Vagina (tissue), 2 donors: ENCODE measurements at regions not wholly inside any gene's neighbourhood (a gene's known extent, or its start where the extent isn't known, plus 50 kb on each side); places are given as distances from the start of the nearest gene placed in this dataset. TPM values are rescaled to one million over a fixed set of nuclear protein-coding genes. Genes with fewer than 3 reads are reported as not detected.

Source experiments
- DNase-seq, 2 donors: peaks; one replicate each; pipeline ENCODE4 v3.0.0-alpha.2; 2017; ENCODE audit errors: extremely low spot score in 2 of 2
- H3K27ac ChIP-seq: fragments of 200-600 bp; sonication (generic); one replicate; pipeline ENCODE4 v1.5.1; 2019
- H3K27me3 ChIP-seq: fragments of 200-600 bp; sonication (generic); one replicate; pipeline ENCODE4 v1.5.1; 2019
- H3K36me3 ChIP-seq, 2 donors: fragments of 200-600 bp; sonication (generic); one replicate each; pipeline ENCODE4 v1.5.1; 2017 to 2019
- H3K4me1 ChIP-seq: fragments of 200-600 bp; sonication (generic); one replicate; pipeline ENCODE4 v1.5.1; 2019
- H3K4me3 ChIP-seq, 2 donors: fragments of 200-600 bp; sonication (generic); 1 replicate in 1 of 2; 2 replicates in 1 of 2; pipeline ENCODE4 v1.5.1; 2016 to 2019
- H3K9me3 ChIP-seq: fragments of 200-600 bp; sonication (generic); one replicate; pipeline ENCODE4 v1.5.1; 2019
- POLR2A ChIP-seq, 2 donors: fragments of 450-650 bp; IDR thresholded peaks; one replicate each; pipeline ENCODE4 v1.6.1; 2017; ENCODE audit warnings: antibody characterized with exemption in 2 of 2, mild to moderate bottlenecking in 2 of 2, moderate library complexity in 2 of 2
- POLR2AphosphoS5 ChIP-seq, 2 donors: sonication (generic); formaldehyde crosslinking; IDR thresholded peaks; one replicate each; pipeline ENCODE4 v1.9.0; 2017; ENCODE audit warnings: antibody characterized with exemption in 2 of 2, mild to moderate bottlenecking in 2 of 2, low read depth in 1 of 2; ENCODE audit not compliant: insufficient read depth in 1 of 2
- intact Hi-C: fragments of 100-400 bp; cut with DNase I; formaldehyde crosslinking; loops from one replicate; pipeline ENCODE4 v1.15.1; 2023
- small RNA-seq: library from RNA; depleted of rRNA; stranded (forward); fragments of <200 nt; gene quantifications from one replicate; pipeline ENCODE3, GENCODE V24; 2016
- TF ChIP-seq, protein P1 (sequence below), 3 experiments: fragments of 450-650 bp in 2 of 3; fragments of 200-600 bp in 1 of 3; sonication (generic) in 1 of 3; IDR thresholded peaks; one replicate each; pipeline ENCODE4 v1.5.1; 2017 to 2019; ENCODE audit warnings: antibody characterized with exemption in 3 of 3, mild to moderate bottlenecking in 2 of 3, moderate library complexity in 2 of 3

DNA sequence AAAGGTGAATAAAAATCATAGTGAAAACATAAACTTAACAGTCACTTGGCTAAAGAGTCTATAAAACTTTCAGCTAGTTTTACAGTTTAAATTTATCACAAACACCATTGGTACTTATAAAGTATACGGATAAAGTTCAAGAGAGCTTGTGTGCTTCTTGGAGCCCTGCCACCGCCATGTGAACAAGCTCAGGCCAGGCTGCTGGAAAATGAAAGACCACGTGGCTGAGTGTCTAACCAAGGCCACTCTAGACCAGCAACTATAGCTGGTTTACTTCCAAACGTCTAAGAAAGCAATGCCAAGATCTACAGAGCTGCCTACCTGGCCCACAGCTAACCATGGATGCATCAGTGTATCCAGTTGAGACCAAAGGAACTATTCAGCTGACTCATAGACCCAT lies 66.3 kb upstream of the API5 start:
- Histone ChIP-seq H3K9me3 (no peaks in the 10 kb centered on the region), H3K4me1 (no peaks in the 10 kb centered on the region), H3K27me3 (no peaks in the 10 kb centered on the region), H3K27ac (no peak overlapping the region), H3K36me3 (no peaks in the 10 kb centered on the region), H3K4me3 (no peak overlapping the region)
- DNase-seq: no peak
- TF ChIP-seq, protein P1, sequence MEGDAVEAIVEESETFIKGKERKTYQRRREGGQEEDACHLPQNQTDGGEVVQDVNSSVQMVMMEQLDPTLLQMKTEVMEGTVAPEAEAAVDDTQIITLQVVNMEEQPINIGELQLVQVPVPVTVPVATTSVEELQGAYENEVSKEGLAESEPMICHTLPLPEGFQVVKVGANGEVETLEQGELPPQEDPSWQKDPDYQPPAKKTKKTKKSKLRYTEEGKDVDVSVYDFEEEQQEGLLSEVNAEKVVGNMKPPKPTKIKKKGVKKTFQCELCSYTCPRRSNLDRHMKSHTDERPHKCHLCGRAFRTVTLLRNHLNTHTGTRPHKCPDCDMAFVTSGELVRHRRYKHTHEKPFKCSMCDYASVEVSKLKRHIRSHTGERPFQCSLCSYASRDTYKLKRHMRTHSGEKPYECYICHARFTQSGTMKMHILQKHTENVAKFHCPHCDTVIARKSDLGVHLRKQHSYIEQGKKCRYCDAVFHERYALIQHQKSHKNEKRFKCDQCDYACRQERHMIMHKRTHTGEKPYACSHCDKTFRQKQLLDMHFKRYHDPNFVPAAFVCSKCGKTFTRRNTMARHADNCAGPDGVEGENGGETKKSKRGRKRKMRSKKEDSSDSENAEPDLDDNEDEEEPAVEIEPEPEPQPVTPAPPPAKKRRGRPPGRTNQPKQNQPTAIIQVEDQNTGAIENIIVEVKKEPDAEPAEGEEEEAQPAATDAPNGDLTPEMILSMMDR (IDR thresholded peaks at IDR 0.05): no peak
- no peak for TF ChIP-seq POLR2A (IDR thresholded peaks at IDR 0.05)
- no peak for TF ChIP-seq POLR2AphosphoS5 (IDR thresholded peaks at IDR 0.05; ENCODE audit: insufficient read depth in 1 of 2, low read depth in 1 of 2)
- intact Hi-C loops: no loop called here

DNA sequence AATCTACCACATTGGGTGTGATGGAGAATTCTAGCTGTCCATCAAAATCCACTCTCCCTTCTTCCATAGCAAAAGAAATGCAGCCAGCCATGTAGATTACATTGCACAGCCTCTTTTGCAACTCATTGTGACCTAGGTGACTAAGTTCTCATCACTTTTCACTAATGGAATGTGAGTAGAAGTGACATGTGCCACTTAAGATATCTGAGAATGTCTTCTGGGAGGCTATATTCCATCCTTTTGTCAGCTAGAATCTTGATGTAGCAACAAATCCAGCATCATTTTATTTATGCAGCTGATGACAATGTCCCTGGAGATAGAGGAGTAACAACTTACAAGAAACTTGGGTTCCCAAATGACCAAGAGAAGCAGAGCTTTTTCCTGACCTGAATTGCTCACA lies 61.5 kb upstream of the API5 start:
- H3K9me3 ChIP-seq: no peaks in the 10 kb centered on the region

DNA sequence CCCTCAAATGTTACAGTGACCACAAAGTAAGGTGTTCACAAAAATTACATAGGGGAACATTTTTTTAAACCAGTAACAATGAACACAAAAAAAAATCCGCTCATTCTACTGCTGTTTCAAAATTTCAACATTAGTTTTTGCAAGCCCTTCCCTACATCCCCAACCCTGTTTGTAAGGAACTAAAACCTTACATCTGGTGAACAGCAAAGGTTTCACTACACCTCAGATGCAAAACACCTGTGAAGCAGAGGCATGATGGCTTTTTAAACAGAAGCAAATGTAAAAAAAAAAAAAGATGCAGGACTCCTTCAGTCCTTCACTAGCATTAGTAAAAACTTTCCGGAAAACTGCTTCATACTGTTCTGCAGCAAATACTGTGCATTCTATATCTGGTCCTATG lies 50.0 kb upstream of the API5 start:
- no peaks in the 10 kb centered on the region for H3K36me3 ChIP-seq
- TF ChIP-seq, protein P1 (IDR thresholded peaks at IDR 0.05): no peak
- TF ChIP-seq POLR2A (IDR thresholded peaks at IDR 0.05) (no peak), POLR2AphosphoS5 (IDR thresholded peaks at IDR 0.05; ENCODE audit: insufficient read depth in 1 of 2, low read depth in 1 of 2) (no peak)
- H3K27ac ChIP-seq: no peak overlapping the region
- no peak for DNase-seq
- no peaks in the 10 kb centered on the region for H3K27me3 ChIP-seq
- intact Hi-C loops: no loop called here
- no peaks in the 10 kb centered on the region for H3K9me3 ChIP-seq
- no peak overlapping the region for H3K4me3 ChIP-seq
- no peaks in the 10 kb centered on the region for H3K4me1 ChIP-seq

More for the DNA sequence above, 61.5 kb upstream of the API5 start:
- H3K27ac ChIP-seq: no peak overlapping the region
- no peaks in the 10 kb centered on the region for H3K27me3 ChIP-seq
- no peaks in the 10 kb centered on the region for H3K4me1 ChIP-seq
- H3K36me3 ChIP-seq: no peaks in the 10 kb centered on the region
- TF ChIP-seq POLR2A (IDR thresholded peaks at IDR 0.05) (no peak), POLR2AphosphoS5 (IDR thresholded peaks at IDR 0.05; ENCODE audit: insufficient read depth in 1 of 2, low read depth in 1 of 2) (no peak)
- TF ChIP-seq, protein P1 (IDR thresholded peaks at IDR 0.05): no peak
- intact Hi-C loops: no loop called here
- no peak for DNase-seq
- no peak overlapping the region for H3K4me3 ChIP-seq

Small RNA genes in the stretch of these regions (small RNA-seq; reads per million reads assigned to genes)
- gene AC021006.3 (not detected), gene AC109810.1 (not detected)
